Left kidney (tissue), 1 donor: ENCODE measurements at regions not wholly inside any gene's neighbourhood (a gene's known extent, or its start where the extent isn't known, plus 50 kb on each side); places are given as distances from the start of the nearest gene placed in this dataset.
"Not testable (repeated sequence)": the region's sequence is repeated elsewhere in the genome, so short reads cannot be mapped to it uniquely, and the experiment has no call there.

Experiments used
- DNase-seq: peaks from one replicate; pipeline ENCODE4 v3.0.0-alpha.2; 2013

DNA sequence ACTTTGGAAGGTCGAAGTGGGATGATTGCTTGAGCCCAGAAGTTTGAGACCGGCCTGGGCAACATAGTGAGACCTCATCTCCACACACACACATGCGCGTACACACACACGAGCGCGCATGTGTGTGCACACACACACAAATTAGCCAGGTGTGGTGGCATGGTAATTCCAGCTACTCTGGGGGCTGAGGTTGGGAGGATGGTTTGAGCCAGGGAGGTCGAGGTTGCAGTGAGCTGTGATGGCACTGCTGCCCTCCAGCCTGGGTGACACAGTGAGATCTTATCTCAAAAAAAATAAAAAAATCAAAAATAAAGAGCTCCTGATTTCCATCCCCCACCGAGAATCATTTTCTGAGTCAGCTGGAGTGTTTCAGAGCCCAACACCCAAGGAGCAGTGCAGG lies 261.5 kb upstream of the PLGLB2 start:
- DNase-seq = not testable (repeated sequence)

GRCh38 chr2:87488021-87488420 lies 259.9 kb upstream of the PLGLB2 start:
- not testable (repeated sequence) for DNase-seq

DNA sequence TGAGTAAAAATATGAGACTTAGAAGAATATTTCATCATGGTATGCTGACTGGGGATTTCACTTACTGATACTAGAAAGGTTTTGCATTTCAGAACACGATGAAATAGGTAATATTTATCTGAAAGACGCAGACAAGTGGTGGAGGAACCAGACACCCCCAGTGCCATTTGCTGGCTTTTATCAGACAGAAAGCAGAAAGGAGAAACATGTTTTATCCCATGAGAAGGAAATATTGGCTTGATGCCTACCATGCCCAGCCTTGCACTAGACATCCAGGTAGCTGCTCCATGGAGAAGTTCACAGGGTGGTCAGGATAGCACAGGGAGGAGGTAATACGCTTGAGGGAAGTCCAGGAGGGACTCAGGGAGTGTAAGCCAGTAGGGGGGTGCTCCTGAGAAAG lies 258.9 kb upstream of the PLGLB2 start:
- not testable (repeated sequence) for DNase-seq

GRCh38 chr2:87494846-87495245 lies 253.0 kb upstream of the PLGLB2 start:
- DNase-seq = not testable (repeated sequence)

GRCh38 chr2:87495455-87495854 lies 252.4 kb upstream of the PLGLB2 start:
- not testable (repeated sequence) for DNase-seq

DNA sequence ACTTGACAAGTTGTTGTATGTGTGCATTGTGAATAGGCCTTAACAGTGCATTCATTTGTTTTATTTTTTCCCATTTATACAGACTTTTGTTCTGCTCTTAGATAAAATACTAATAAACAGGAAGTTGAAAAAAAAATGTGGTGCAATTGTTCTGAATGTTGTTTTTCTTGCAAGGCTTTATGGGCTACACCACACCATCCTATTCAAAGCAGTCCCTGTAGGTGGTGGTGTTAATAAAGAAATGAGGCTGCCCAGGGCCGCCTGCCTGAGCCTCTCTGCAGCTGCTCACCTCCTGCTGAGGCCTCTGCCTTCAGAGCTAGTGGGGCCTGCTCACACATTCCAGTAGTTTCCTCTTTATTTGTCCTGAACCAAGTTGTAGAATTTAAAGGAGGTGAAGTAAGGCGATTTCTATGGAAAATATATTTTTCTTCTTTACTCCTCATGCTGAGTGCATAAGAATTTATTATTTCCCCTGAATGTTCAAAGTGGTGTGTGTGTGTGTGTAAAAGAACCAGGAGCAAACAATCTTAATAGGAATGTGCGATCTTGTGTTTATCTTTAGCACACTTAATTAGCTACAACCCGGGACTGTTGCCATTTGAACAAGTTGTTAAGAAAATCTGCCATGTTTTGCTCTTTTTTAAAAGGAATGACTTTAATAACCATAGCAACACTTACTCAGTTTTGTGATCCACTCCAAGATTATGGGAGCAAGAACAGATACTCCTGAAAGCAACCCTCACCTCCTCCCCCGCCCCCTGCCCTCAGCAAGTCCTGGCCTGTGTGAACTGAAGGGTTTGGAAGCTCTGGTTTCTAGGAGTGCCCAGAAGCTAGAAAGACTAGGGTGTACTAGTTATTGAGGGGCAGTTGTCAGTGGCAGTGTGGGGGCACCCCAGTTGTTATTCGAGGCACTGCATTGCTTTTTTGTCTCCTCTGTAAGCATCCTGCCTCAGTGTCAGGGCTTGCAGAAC lies 251.6 kb upstream of the PLGLB2 start:
- not testable (repeated sequence) for DNase-seq

DNA sequence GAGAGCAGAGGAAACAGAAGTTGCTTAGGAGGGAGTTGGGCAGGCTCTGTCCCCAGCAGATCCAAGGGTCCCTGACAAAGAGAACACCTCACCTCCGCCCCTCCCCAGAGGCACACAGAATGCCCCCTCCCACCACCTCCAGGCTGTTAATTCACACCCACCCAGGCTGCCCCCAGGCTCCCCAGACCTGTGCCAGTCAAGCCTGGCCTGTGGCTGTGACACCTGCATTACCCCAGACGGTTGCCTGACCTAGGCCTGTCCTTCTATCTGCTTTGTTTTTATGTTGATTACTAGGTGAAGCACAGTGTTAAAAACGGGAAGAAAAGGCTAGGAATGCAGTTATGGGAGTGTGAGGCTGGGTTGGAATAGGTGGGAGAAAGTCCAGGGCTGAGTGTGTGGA lies 250.8 kb upstream of the PLGLB2 start:
- DNase-seq = not testable (repeated sequence)

- not testable (repeated sequence) for DNase-seq
Observed at GRCh38 chr2:87497700-87498099, 250.2 kb upstream of the PLGLB2 start.

DNA sequence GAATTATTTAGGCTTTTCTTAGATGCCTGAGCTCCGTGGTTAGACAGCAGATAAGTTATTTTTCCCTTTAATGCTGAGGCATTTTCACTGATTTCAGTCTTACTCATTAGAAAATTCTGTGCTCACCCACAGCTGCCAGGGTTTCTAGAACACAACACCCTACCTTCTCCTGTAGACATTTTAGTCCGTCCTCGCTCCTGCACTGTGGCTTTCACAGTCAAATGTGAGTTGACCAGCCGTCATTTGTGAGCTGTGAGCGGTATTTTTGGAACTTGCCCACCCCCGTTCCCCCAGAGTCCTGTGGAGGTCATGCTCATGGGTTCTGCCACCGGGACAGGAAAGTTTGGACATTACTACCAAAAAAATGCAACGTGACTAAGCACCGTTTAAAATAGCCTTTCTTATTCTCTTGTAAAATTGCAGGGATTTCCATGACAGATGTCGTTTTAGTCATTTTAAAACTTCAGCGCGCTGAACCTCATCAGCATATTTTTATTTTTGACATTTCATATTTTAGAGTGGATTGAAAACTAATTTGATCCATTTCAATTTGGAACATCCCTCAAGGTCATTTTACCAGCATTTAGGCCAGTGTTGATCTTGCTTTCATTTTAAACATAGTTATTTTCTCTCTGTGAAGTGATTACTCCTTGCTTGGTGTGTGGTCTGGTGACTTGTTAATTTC lies 249.6 kb upstream of the PLGLB2 start:
- DNase-seq = not testable (repeated sequence)

- not testable (repeated sequence) for DNase-seq
Observed at GRCh38 chr2:87498854-87499238, 249.0 kb upstream of the PLGLB2 start.

DNA sequence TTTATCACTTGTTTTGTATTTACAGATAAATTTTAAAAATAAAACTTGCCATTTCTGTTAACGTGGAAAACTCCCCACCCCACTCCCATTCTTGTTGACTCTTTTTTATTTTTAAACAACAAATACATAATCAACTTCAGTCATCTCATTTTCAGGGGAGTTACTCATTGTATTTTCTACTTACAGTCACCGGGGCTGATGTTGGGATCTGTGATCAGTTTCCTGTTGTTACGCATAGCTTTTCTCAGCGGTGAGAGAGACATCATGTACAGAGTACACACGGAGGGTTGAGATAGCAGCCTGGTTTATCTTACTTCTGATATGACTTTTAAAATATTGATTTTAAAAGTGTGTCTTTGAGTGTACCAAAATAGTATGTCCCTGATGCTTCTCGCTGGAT lies 248.0 kb upstream of the PLGLB2 start:
- not testable (repeated sequence) for DNase-seq

GRCh38 chr2:87500421-87500820 lies 247.5 kb upstream of the PLGLB2 start:
- not testable (repeated sequence) for DNase-seq

DNA sequence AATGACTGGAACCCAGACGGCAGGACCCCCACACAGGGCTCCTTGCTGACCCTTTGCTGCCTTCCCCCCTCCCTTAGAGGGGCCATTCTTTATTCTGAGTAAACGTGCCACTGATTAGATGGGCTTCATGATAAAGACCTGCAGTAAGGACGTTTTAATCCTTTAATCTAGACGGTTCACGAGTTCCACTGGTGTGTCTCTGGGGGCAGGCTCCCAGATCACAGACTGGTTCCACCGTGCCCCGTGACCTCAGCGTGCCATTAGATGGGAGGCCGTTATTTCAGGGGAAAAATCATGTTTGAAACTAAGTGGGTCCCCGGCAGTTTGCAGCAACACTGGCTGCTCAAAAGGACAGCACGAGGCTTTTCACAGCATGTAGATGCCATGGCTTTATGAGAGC lies 246.9 kb upstream of the PLGLB2 start:
- DNase-seq = not testable (repeated sequence)

DNA sequence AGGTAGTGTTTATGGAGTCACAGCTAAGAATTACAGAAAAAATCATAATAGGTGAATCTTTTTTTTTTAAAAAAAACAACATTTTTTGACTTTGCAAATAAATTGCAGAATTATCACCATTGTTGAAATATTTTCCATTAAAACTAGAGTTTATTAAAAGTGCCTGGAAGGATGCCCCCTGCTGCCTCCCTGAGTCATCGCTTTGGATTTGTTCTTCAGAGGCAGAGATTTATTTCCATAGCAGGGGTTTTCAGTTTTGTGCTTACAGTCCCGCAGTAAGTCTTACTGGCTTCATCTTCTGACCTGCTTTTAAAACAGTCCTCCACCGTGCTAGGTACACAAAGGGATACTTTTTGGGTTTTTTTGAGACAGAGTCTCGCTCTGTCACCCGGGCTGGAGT lies 244.9 kb upstream of the PLGLB2 start:
- not testable (repeated sequence) for DNase-seq

DNA sequence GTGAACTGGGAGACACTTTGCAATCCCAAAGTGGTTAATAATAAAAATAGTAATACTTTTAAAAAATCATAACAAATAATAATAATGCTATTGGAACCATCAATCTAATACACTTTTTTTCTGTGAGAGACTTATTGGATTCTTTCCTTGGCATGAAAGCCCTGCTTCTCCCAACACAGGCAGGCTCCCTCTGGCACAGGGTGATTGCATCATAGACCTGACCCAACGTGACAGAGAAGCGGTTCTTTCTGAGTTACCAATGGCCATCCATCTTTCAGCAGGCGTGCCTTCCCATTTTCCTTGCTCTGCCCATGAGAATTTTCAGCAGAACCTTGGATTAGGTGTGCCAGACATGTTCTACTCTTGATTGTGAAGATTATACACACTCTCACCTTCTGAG lies 242.6 kb upstream of the PLGLB2 start:
- not testable (repeated sequence) for DNase-seq

- not testable (repeated sequence) for DNase-seq
Observed at GRCh38 chr2:87505909-87506308, 242.0 kb upstream of the PLGLB2 start.

GRCh38 chr2:87507378-87508348 lies 240.2 kb upstream of the PLGLB2 start:
- not testable (repeated sequence) for DNase-seq

GRCh38 chr2:87511195-87511778 lies 236.6 kb upstream of the PLGLB2 start:
- DNase-seq = not testable (repeated sequence)

DNA sequence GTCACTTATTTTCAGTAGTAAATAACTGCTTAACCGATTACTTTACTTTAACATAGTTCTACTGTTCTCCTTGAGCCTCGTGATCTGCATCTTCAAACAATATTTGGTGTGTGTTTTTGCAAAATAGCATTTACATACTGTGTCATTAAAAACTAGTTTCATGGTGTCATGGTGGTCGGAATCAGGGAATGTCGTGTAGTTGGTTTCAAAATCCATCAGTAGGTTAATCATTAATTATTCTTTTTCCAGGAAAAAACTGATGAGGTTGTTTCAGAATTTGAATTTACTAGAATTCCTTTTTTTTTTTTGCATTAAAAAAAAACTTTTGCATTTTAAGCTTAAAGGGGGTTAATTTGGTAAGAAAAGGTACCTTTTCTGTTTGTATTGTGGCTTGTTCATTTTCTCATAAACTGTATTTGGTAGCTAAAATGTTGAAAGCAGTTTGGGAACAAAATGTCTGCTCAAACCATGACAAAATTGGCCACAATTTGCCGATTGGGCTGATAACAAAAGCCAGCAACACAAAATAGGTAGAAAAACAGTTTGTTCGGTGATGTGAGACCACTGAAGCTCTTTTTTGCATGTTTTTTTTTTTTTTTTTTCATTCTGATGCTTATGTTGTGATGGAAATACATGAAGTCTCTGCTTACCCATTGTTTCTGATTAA lies 234.9 kb upstream of the PLGLB2 start:
- DNase-seq = not testable (repeated sequence)

DNA sequence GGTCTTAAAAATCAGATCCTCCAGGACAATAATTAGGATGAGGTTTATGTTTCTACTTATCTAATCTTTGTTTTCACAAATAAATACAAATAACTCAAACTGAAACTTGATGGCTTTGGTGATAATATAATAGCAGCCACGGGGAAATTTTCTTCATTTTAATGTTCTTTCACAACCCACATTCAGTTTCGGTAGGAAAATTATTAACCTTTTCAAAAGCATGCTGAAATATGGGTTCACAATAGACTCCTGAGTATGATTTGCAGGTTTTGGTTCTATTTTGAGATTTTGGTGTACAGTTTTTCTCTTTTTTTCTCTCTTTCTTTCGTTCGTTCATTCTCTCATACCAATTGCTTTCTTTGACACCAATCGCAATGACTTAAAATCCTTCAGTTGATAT lies 233.9 kb upstream of the PLGLB2 start:
- not testable (repeated sequence) for DNase-seq

DNA sequence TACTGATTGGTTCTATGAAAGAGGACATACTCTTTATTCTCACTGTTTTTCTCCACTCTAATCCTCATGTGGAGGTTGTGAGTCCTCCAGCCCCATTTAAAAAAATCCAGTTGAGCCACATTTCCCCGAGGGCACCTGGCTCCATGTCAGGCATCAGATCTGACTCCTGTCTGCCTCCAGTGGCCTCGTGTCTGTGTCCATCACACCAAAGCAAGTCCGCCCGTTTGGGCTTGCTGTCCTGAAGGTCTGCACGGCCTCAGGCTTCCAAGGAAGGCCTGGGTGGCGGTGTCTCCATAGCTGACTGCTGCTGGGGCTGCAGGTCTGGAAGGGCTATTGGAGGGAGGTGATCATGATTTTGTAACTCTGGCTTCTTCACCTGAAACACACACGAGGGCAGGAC lies 233.4 kb upstream of the PLGLB2 start:
- not testable (repeated sequence) for DNase-seq
